Tibial artery (tissue), 4 donors: ENCODE measurements at regions not wholly inside any gene's neighbourhood (a gene's known extent, or its start where the extent isn't known, plus 50 kb on each side); places are given as distances from the start of the nearest gene placed in this dataset.

Source experiments
- DNase-seq, 2 donors: peaks; one replicate each; pipeline ENCODE4 v3.0.0-alpha.2; 2019
- H3K27ac ChIP-seq, 2 donors: fragments of 200-600 bp; sonication (generic) in 1 of 2; 1 replicate in 1 of 2; 2 replicates in 1 of 2; pipeline ENCODE4 v1.5.1; 2018 to 2019; ENCODE audit warnings: mild to moderate bottlenecking in 1 of 2
- H3K27me3 ChIP-seq, 2 donors: fragments of 200-600 bp; sonication (generic) in 1 of 2; one replicate each; pipeline versions ENCODE4 v1.5.1 to v1.6.0; 2016 to 2019
- H3K36me3 ChIP-seq, 3 donors: fragments of 200-600 bp; sonication (generic) in 2 of 3; one replicate each; pipeline ENCODE4 v1.5.1; 2016 to 2019; ENCODE audit warnings: mild to moderate bottlenecking in 2 of 3
- H3K4me1 ChIP-seq, 4 donors: fragments of 200-600 bp; sonication (generic) in 2 of 4; 1 replicate in 3 of 4; 2 replicates in 1 of 4; pipeline ENCODE4 v1.5.1; 2016 to 2019
- H3K4me3 ChIP-seq, 2 donors: fragments of 200-600 bp; sonication (generic) in 1 of 2; 1 replicate in 1 of 2; 2 replicates in 1 of 2; pipeline ENCODE4 v1.5.1; 2018 to 2019; ENCODE audit warnings: mild to moderate bottlenecking in 2 of 2
- H3K9me3 ChIP-seq, 3 donors: fragments of 200-600 bp; sonication (generic) in 1 of 3; one replicate each; pipeline ENCODE4 v1.5.1; 2016 to 2019
- CTCF ChIP-seq, 2 experiments: fragments of 200-600 bp in 1 of 2; fragments of 450-650 bp in 1 of 2; IDR thresholded peaks; one replicate each; pipeline ENCODE4 v1.5.1; 2017 to 2019; ENCODE audit warnings: antibody characterized with exemption in 2 of 2, mild to moderate bottlenecking in 1 of 2, moderate library complexity in 1 of 2
- intact Hi-C: fragments of 100-400 bp; cut with DNase I; formaldehyde crosslinking; loops from one replicate; pipeline ENCODE4 v1.15.0; 2023; ENCODE audit warnings: low total_unique reads

DNA sequence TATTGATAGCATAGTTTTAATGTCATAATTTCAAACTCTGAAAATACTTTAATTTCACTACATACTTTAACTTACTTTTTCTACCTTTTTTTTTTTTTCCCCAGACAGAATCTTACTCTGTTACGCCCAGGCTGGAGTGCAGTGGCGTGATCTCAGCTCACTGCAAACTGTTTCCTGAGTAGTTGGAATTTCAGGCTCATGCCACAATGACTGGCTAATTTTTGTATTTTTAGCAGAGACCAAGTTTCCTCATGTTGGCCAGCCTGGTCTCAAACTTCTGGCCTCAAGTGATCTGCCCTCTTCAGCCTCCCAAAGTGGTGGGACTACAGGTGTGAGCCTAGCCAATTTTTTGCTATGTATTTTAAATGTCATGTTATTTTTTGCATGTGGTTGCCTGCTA lies 741.6 kb downstream of the TRAM1L1 start:
- H3K4me1 ChIP-seq, result no peaks in the 10 kb centered on the region
- no peak overlapping the region for H3K4me3 ChIP-seq
- DNase-seq, result no peak
- H3K27ac ChIP-seq, result no peak overlapping the region
- intact Hi-C loops, result no loop called here
- H3K27me3 ChIP-seq, result no peaks in the 10 kb centered on the region
- H3K9me3 ChIP-seq, result no peaks in the 10 kb centered on the region
- no peak for TF ChIP-seq CTCF (IDR thresholded peaks at IDR 0.05)
- no peaks in the 10 kb centered on the region for H3K36me3 ChIP-seq

- intact Hi-C loops, result no loop called here
Measured at GRCh38 chr4:116342143-116342542, 743.2 kb downstream of the TRAM1L1 start.

GRCh38 chr4:116332508-116332907 lies 752.9 kb downstream of the TRAM1L1 start:
- intact Hi-C loops, result no loop called here
- Histone ChIP-seq H3K27ac (no peak overlapping the region), H3K4me3 (no peak overlapping the region), H3K4me1 (no peaks in the 10 kb centered on the region), H3K27me3 (no peaks in the 10 kb centered on the region), H3K9me3 (no peaks in the 10 kb centered on the region), H3K36me3 (no peaks in the 10 kb centered on the region)
- no peak for DNase-seq
- no peak for TF ChIP-seq CTCF (IDR thresholded peaks at IDR 0.05)

More at GRCh38 chr4:116342143-116342542, 743.2 kb downstream of the TRAM1L1 start:
- no peaks in the 10 kb centered on the region for H3K27me3 ChIP-seq
- no peak for DNase-seq
- H3K4me3 ChIP-seq, result no peak overlapping the region
- H3K9me3 ChIP-seq, result no peaks in the 10 kb centered on the region
- H3K36me3 ChIP-seq, result no peaks in the 10 kb centered on the region
- no peak for TF ChIP-seq CTCF (IDR thresholded peaks at IDR 0.05)
- H3K4me1 ChIP-seq, result no peaks in the 10 kb centered on the region
- no peak overlapping the region for H3K27ac ChIP-seq

- no peak overlapping the region for H3K4me3 ChIP-seq
- no peak for DNase-seq
- no peaks in the 10 kb centered on the region for H3K4me1 ChIP-seq
- H3K27ac ChIP-seq, result no peak overlapping the region
- TF ChIP-seq CTCF (IDR thresholded peaks at IDR 0.05), result no peak
- no peaks in the 10 kb centered on the region for H3K27me3 ChIP-seq
- no peaks in the 10 kb centered on the region for H3K36me3 ChIP-seq
- H3K9me3 ChIP-seq, result no peaks in the 10 kb centered on the region
- intact Hi-C loops, result no loop called here
Measured at GRCh38 chr4:116328261-116328860, 757.0 kb downstream of the TRAM1L1 start.

- DNase-seq, result no peak
- H3K4me1 ChIP-seq, result no peaks in the 10 kb centered on the region
- no peak for TF ChIP-seq CTCF (IDR thresholded peaks at IDR 0.05)
- no peaks in the 10 kb centered on the region for H3K27me3 ChIP-seq
- no peak overlapping the region for H3K27ac ChIP-seq
- no peak overlapping the region for H3K4me3 ChIP-seq
- H3K9me3 ChIP-seq, result no peaks in the 10 kb centered on the region
- intact Hi-C loops, result no loop called here
- no peaks in the 10 kb centered on the region for H3K36me3 ChIP-seq
Measured at GRCh38 chr4:116323606-116324005, 761.8 kb downstream of the TRAM1L1 start.

GRCh38 chr4:116321471-116321870 lies 763.9 kb downstream of the TRAM1L1 start:
- TF ChIP-seq CTCF (IDR thresholded peaks at IDR 0.05), result no peak
- DNase-seq, result no peak
- H3K27me3 ChIP-seq, result no peaks in the 10 kb centered on the region
- H3K4me1 ChIP-seq, result no peaks in the 10 kb centered on the region
- intact Hi-C loops, result no loop called here
- H3K9me3 ChIP-seq, result no peaks in the 10 kb centered on the region
- no peak overlapping the region for H3K4me3 ChIP-seq
- no peaks in the 10 kb centered on the region for H3K36me3 ChIP-seq
- H3K27ac ChIP-seq, result no peak overlapping the region
